HG02884 (cell line): ENCODE measurements at regions not wholly inside any gene's neighbourhood (a gene's known extent, or its start where the extent isn't known, plus 50 kb on each side); places are given as distances from the start of the nearest gene placed in this dataset.
"Not testable (repeated sequence)": the region's sequence is repeated elsewhere in the genome, so short reads cannot be mapped to it uniquely, and the experiment has no call there.

ENCODE experiments used
- ATAC-seq: cut with Tn5 transposase; IDR thresholded peaks from one replicate; pipeline ENCODE4 v1.9.1; 2021; ENCODE audit warnings: mild to moderate bottlenecking, moderate library complexity; ENCODE audit not compliant: unreplicated experiment

GRCh38 chr10:117458571-117458970 is 83.3 kb upstream of the PDZD8 start:
- ATAC-seq: no peak

- ATAC-seq: no peak
Measured at GRCh38 chr10:117457932-117458331, 82.7 kb upstream of the PDZD8 start.

GRCh38 chr10:117457071-117457810 is 82.0 kb upstream of the PDZD8 start:
- ATAC-seq: no peak

DNA sequence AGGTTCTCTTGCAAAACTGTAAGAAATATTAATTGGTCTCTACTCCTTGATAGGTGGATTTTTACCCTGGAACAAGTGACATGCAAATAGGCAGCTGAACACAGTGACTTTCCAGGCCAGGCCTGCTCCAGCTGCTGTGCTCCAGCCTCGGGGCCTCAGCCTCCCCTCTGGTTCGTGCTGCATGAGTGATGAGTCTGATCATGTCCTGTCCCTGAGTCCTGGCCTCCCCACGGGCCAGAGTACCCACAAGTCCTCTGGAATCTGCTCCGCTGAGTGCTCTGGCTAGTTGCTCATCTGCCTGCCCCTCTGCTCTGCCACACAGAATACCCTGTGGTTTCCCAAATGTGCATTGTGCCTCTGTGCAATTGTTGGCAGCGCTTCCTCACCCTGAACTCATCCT is 80.1 kb upstream of the PDZD8 start:
- ATAC-seq: no peak

- no peak for ATAC-seq
Measured at GRCh38 chr10:117454502-117454901, 79.3 kb upstream of the PDZD8 start.

DNA sequence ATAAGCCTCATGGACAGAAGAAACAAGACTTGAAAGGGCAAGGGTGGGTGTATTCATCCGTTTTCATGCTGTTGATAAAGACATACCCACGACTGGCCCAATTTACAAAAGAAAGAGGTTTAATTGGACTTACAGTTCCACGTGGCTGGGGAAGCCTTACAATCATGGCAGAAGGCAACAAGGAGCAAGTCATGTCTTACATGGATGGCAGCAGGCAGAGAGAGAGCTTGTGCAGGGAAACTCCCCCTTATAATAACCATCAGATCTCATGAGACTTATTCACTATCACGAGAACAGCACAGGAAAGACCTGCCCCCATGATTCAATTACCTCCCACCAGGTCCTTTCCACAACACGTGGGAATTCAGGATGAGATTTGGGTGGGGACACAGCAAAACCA is 78.2 kb upstream of the PDZD8 start:
- ATAC-seq: not testable (repeated sequence)

DNA sequence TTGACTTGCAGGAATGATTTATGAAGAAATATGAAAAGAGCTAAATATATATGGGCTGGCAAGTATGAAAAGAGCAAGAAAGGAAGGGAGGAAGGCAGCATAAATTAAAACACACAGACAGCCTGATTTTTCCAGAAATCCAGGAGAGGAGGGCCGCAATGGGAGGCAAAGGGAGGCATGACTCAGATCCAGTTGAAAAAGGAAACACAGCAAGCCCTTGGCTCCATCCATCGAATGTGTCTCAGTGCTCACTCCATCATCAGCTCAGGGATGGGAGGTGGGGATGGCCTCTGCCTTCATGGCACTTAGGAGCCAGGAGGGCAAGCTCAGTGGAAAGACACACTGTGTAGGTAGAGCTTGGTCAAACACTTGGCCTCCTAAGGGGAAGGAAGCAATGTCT is 75.7 kb upstream of the PDZD8 start:
- no peak for ATAC-seq

- no peak for ATAC-seq
Measured at GRCh38 chr10:117449636-117450035, 74.4 kb upstream of the PDZD8 start.

DNA sequence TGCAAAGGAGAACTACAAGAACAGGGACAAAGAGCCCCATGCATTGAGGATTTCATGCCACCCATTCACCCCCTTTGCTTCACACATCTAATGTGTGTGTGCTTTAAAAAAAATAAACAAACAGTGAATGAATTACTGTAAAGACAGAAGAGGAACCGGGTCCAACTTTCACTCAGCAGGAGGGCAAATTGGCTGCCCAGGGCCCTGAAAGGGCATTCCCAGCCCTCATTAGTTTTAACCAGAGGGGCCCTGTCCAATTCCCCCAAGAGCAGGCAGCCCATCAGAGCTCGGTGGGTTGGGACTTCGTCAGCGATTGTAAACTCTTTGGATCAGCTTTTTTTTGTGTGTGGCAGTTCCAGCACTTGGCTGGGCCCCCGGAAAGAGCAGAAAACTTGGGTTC is 73.6 kb upstream of the PDZD8 start:
- no peak for ATAC-seq

GRCh38 chr10:117445992-117446391 is 70.8 kb upstream of the PDZD8 start:
- no peak for ATAC-seq

DNA sequence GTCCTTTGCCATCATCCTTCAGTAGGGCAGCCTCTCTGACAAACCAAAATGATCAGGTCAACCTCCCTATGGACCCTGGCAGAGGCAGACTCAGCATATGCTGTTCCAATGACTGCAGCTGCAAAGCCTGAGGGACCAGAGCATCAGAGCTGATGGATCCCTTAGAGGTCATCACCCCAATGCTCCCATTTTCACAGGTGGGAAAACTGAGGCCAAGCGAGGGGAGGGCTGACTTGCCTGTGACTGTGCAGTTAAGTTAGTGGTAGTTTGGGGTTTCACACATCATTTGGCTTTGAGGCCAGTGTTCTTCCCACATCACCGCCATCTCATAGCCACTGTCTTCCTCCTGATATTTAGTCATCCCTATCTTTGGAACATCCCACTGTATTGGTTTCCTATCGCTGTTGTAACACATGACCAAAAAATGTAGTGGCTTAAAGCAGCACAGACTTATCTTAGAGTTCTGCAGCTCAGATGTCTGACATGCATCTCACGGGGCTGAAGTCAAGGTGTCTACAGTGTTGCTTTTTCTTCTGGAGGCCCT is 69.3 kb upstream of the PDZD8 start:
- ATAC-seq: no peak

GRCh38 chr10:117443686-117444041 is 68.4 kb upstream of the PDZD8 start:
- ATAC-seq: no peak

DNA sequence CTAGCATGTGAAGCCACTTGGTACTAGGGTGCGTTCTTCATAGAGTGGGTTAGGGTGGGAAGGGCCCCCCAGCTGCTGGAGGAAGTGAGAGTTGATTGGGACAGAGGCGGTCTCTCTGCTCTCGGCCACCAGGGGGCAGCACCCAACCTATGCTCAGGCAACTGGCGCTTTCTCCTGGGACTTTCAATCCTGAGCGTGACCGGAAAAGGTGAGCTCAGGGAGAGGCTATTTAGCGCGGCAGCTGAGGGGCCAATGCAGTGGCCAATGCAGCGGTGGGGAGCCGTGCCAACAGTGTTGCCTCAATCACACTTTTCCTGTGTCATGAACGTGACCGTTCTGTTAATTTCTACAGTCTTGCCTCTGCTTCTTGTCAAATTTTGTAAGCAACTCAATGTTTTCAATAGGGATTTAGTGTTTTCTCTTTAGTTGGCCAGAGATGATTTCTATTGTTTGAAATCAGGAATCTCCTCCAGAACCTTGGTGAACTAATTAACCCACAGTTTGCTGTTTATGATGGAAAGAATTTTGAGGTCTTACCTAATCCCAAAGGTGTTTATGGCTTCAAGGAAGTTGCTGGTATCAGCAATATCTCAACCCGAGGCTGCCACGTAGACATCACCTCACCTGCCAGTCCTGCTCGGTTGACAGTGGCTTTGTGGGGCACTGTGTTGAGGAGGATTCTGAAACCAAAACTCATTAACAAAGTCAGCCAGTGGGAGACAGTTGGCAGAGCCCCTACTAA is 67.9 kb upstream of the PDZD8 start:
- peak; percentile 76 for ATAC-seq

DNA sequence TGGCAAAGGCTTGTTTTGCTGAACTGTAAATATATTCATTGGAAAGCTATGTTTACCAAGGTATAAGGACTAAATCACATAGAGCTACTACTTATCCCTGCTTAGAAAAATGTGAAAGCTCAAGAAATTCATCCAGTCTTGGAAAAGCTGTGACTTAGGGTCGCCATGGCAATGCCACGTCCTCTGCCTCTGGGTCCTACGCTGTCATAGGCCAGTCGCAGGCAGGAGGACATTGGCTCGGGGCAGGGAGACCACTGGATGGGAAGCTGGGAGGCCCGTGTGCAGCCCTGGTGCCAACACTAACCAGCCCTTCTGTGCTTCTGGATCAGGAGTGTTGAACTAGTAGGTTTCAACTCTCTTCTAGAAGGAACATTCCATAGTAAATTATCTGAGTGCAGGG is 67.3 kb upstream of the PDZD8 start:
- ATAC-seq: peak; percentile 27

DNA sequence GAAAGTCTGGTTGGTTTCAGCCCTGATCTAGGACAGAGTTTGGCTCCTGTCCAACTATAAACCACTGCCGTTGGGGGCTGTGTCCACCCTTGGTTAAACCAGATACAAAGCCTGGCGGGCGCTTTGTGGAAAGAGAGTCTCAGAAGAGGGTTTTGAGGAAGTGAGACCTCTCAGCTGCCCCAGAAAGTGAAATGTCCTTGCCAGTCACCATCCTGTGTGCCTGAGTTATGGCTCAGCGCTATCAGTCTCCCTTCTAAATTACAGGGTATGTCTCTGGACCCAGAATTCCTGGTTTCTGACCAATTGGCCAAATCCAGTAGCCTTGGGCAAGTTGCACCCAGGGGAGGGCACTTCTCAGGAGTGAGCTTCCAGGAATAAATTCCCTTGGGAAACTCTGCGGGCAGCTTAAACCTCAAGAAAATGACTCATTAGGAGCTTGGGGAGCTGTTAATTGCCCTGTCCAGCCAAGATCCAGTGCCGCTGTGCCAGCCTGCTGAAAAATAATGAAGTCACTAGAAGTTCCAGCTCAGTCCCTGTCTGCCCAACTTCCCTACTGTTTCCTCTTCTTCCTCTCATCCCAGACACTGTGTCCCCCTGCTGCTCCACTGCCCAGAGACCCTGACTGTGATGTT is 66.7 kb upstream of the PDZD8 start:
- ATAC-seq: no peak

- no peak for ATAC-seq
Measured at GRCh38 chr10:117441361-117441760, 66.1 kb upstream of the PDZD8 start.

DNA sequence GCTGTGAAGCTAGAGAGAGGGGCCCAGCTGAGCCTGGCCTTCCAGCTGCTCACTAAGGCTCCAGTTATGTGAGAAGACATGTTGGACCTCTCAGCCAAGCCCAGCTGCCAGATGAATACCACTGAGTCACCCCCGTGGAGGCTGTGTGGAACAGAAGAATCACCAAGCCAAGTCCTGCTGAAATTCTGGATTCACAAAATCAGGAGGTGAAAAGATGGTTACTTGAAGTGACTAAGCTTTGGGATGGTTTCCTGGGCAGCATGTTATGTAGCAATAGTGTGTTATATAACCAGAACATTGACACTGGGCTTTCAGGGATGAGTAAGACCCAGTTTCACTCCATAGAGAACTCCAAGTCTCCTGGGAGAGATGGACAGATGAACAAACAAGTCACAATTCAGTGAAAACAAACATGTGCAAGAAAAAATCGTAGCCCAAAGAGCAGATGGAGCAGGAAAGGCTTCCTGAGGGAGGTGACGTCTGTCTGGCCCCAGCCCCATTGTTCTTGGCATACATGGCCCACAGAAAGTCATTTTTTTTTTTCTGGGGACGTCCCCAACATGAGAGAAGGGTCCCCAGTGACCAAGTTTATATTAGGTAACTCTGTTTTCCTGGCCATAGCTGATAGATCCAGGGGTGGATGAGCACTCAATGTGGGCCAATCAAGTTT is 64.1 kb upstream of the PDZD8 start:
- ATAC-seq: no peak

DNA sequence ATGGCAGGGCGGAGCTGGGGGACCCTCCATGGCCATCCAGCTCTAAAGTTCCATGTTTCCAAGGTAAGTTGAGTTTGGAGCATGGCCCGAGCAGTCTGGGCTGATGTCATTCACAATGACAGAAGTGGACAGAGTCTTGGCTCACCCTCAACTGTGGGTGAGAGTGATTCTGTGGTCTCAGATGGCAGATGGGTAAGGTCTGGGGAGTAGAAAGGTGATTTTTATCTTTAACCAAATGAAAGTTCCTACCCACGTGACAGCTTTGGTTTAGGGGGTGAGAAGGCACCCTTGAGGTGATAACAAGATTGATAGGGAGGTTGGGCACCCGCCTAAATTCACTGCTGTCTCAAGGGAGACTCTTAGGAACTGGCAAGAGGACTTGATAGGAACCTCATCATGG is 57.6 kb upstream of the PDZD8 start:
- ATAC-seq: no peak

DNA sequence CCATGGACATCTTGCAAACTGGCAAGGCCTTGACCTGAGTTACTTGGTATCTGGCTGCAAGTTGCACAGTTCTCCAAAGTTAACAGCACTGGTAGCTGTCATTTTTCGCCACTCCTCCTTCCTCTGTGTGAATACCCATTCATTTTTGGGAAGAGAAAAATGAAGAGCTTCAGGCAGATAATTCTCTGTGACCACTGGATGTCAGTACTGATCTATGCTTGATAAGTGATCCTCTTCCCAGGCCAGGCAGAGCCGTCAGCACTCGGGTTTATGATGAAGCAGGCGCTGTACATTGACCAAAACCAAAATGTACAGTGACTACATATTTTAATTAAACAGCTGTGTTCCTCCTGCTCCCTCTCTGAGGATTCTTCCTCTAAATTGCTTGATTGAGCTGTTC is 55.9 kb upstream of the PDZD8 start:
- ATAC-seq: no peak

DNA sequence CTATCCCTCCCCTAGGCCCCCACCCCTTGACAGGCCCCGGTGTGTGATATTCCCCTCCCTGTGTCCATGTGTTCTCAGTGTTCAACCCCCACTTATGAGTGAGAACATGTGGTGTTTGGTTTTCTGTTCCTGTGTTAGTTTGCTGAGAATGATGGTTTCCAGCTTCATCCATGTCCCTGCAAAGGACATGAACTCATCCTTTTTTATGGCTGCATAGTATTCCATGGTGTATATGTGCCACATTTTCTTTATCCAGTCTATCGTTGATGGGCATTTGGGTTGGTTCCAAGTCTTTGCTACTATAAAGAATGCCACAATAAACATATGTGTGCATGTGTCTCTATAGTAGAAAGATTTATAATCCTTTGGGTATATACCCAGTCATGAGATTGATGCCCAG is 55.3 kb upstream of the PDZD8 start:
- ATAC-seq: not testable (repeated sequence)

DNA sequence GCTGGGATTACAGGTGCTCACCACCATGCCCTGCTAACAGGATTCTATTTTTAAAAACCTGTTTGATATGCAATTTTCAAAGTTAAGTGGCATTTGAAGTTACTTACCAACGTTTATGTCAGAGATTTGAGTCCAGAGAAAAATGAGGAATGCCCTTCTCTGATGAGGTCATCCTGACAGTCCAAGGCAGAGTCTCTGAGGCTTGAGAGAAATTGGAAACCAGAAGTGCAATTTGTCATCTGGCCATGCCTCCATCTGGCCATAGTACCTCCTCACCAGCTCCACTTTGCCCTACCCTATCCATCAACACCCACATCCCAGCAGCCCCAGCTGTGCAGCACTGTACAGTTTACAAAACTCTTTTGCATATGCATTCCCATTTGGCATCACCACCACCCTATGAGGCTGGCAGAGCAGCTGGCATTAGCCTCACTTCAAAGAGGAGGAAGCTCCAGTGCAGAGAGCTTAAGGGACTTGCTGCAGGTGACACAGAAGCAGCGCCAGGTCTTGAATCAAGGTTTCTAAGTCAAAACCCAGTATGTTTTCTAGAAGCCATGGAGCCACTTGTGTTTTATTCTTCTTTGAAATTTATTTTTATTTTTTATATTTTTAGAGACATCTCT is 54.5 kb upstream of the PDZD8 start:
- no peak for ATAC-seq
